SK-N-SH (cell line): ENCODE measurements at regions not wholly inside any gene's neighbourhood (a gene's known extent, or its start where the extent isn't known, plus 50 kb on each side); places are given as distances from the start of the nearest gene placed in this dataset.

ENCODE experiments used
- CTCF ChIA-PET: fragments of 300-600, 350-600 bp; formaldehyde crosslinking; extraction: SDS; loops from one replicate; lab custom pipeline; 2021; lab: Yijun Ruan, JAX
- POLR2A ChIA-PET: fragments of 350-600 bp; sonication (Branson Sonifier 250); formaldehyde crosslinking; extraction: SDS; loops from one replicate; lab custom pipeline; 2020; ENCODE audit warnings: antibody characterized with exemption, inconsistent platforms; lab: Yijun Ruan, JAX
- DNase-seq: peaks from one replicate; pipeline ENCODE4 v3.0.0; 2012
- H2AFZ ChIP-seq: fragments of 200-600 bp; sonication (generic); 2 replicates; pipeline ENCODE4 v1.8.1; 2016; ENCODE audit warnings: antibody characterized with exemption, mild to moderate bottlenecking, low read depth
- H3F3A ChIP-seq: fragments of 200-600 bp; sonication (generic); replicated peaks from 2 replicates; pipeline ENCODE3; 2016; ENCODE audit warnings: antibody characterized with exemption, mild to moderate bottlenecking; ENCODE audit not compliant: insufficient read depth
- H3K27ac ChIP-seq, 2 experiments: fragments of 200-500 bp in 1 of 2; fragments of 200-600 bp in 1 of 2; sonication (Bioruptor generic) in 1 of 2; sonication (generic), shearing (Covaris generic) in 1 of 2; 2 replicates each; pipeline versions ENCODE4 v1.5.1 to v1.6.1; 2014 to 2016; ENCODE audit warnings: low read depth in 2 of 2, inconsistent platforms in 1 of 2, low read length in 1 of 2, mild to moderate bottlenecking in 1 of 2, mixed read lengths in 1 of 2
- H3K27me3 ChIP-seq: fragments of 200-600 bp; sonication (generic), shearing (Covaris generic); 2 replicates; pipeline ENCODE4 v1.6.1; 2016; ENCODE audit warnings: mixed run types; ENCODE audit not compliant: insufficient read depth
- H3K36me3 ChIP-seq, 2 experiments: fragments of 200-500 bp in 1 of 2; fragments of 200-600 bp in 1 of 2; sonication (Bioruptor generic) in 1 of 2; sonication (generic) in 1 of 2; replicated peaks in 1 of 2; 2 replicates each; pipeline versions ENCODE3 to v1.5.1; 2014 to 2016; ENCODE audit warnings: low read length in 1 of 2, mild to moderate bottlenecking in 1 of 2; ENCODE audit not compliant: insufficient read depth in 2 of 2, control insufficient read depth in 1 of 2
- H3K4me1 ChIP-seq, 2 experiments: fragments of 200-500 bp in 1 of 2; fragments of 200-600 bp in 1 of 2; sonication (Bioruptor generic) in 1 of 2; sonication (generic), shearing (Covaris generic) in 1 of 2; 2 replicates each; pipeline versions ENCODE4 v1.5.1 to v1.6.1; 2014 to 2016; ENCODE audit warnings: low read depth in 1 of 2, low read length in 1 of 2, mixed run types in 1 of 2; ENCODE audit not compliant: insufficient read depth in 2 of 2, control insufficient read depth in 1 of 2
- H3K4me2 ChIP-seq: fragments of 200-600 bp; sonication (generic), shearing (Covaris generic); 2 replicates; pipeline ENCODE4 v1.6.1; 2017; ENCODE audit warnings: mixed run types
- H3K4me3 ChIP-seq, 2 experiments: fragments of 200-500 bp in 1 of 2; fragments of 200-600 bp in 1 of 2; sonication (Bioruptor generic) in 1 of 2; sonication (generic), shearing (Covaris generic) in 1 of 2; 2 replicates each; pipeline versions ENCODE4 v1.5.1 to v1.8.1; 2014 to 2016; ENCODE audit warnings: low read depth in 2 of 2, inconsistent platforms in 1 of 2, low read length in 1 of 2, mild to moderate bottlenecking in 1 of 2, mixed read lengths in 1 of 2, moderate library complexity in 1 of 2
- H3K79me2 ChIP-seq: fragments of 200-600 bp; sonication (generic); 2 replicates; pipeline ENCODE4 v1.8.1; 2017; ENCODE audit warnings: mild to moderate bottlenecking; ENCODE audit not compliant: insufficient read depth
- H3K9ac ChIP-seq: fragments of 200-600 bp; sonication (generic); 2 replicates; pipeline ENCODE4 v1.6.1; 2017; ENCODE audit warnings: mixed run types
- H3K9me2 ChIP-seq: fragments of 200-600 bp; sonication (generic); 2 replicates; pipeline ENCODE4 v1.6.1; 2017; ENCODE audit warnings: mixed run types
- H3K9me3 ChIP-seq: fragments of 200-600 bp; sonication (generic); 2 replicates; pipeline ENCODE4 v1.6.1; 2017; ENCODE audit warnings: mixed run types, mild to moderate bottlenecking, moderate library complexity
- H4K20me1 ChIP-seq: fragments of 200-600 bp; sonication (generic); 2 replicates; pipeline ENCODE4 v1.6.1; 2017; ENCODE audit warnings: mild to moderate bottlenecking, mixed run types; ENCODE audit not compliant: insufficient read depth
- ELF1 ChIP-seq: IDR thresholded peaks from 2 replicates; pipeline ENCODE4 v1.4.0; 2012
- EP300 ChIP-seq, 2 experiments: IDR thresholded peaks; 2 replicates each; pipeline versions ENCODE4 v1.4.0 to v1.6.1; 2012; ENCODE audit warnings: borderline replicate concordance in 1 of 2, low read depth in 1 of 2, low read length in 1 of 2
- FOXM1 ChIP-seq: IDR thresholded peaks from 2 replicates; pipeline ENCODE4 v1.4.0; 2012; ENCODE audit warnings: low read depth, mild to moderate bottlenecking
- GABPA ChIP-seq: IDR thresholded peaks from 2 replicates; pipeline ENCODE4 v1.4.0; 2012; ENCODE audit warnings: low read depth, mild to moderate bottlenecking
- JUND ChIP-seq: IDR thresholded peaks from 2 replicates; pipeline ENCODE4 v1.4.0; 2012
- MXI1 ChIP-seq: IDR thresholded peaks from 2 replicates; pipeline ENCODE4 v1.6.1; 2012; ENCODE audit warnings: mild to moderate bottlenecking, low read depth, low read length, improper control_type of control experiment
- NFIC ChIP-seq: IDR thresholded peaks from 2 replicates; pipeline ENCODE4 v1.4.0; 2012; ENCODE audit warnings: borderline replicate concordance
- POLR2AphosphoS5 ChIP-seq: IDR thresholded peaks from 2 replicates; pipeline ENCODE4 v1.6.1; 2012; ENCODE audit warnings: low read depth, low read length
- RFX5 ChIP-seq: IDR thresholded peaks from 2 replicates; pipeline ENCODE4 v1.6.1; 2012; ENCODE audit warnings: mild to moderate bottlenecking, improper control_type of control experiment, low read length
- RXRA ChIP-seq: IDR thresholded peaks from 2 replicates; pipeline ENCODE4 v1.4.0; 2012; ENCODE audit warnings: low read depth, mild to moderate bottlenecking, borderline replicate concordance
- SMC3 ChIP-seq: IDR thresholded peaks from 2 replicates; pipeline ENCODE4 v1.6.1; 2012; ENCODE audit warnings: low read depth, low read length, improper control_type of control experiment
- YY1 ChIP-seq: IDR thresholded peaks from 2 replicates; pipeline ENCODE4 v1.4.0; 2012; ENCODE audit warnings: low read depth, mild to moderate bottlenecking
- WGBS: methylation state at CpG from one replicate; pipeline ENCODE4 v1.1.6; 2017; ENCODE audit warnings: low lambda C conversion rate; 5-methylcytosine and 5-hydroxymethylcytosine counted together
- TF ChIP-seq, protein P1 (sequence below): IDR thresholded peaks from 2 replicates; pipeline ENCODE4 v1.4.0; 2012; ENCODE audit warnings: low read depth
- TF ChIP-seq, protein P2 (sequence below): fragments of 150-350 bp; IDR thresholded peaks from 2 replicates; pipeline ENCODE4 v1.6.1; 2017; ENCODE audit warnings: antibody characterized with exemption, low read length, low read depth, borderline replicate concordance
- TF ChIP-seq, protein P3 (sequence below): fragments of 200-600 bp; sonication (generic); IDR thresholded peaks from 2 replicates; pipeline ENCODE4 v1.6.1; 2017; ENCODE audit warnings: antibody characterized with exemption, mild to moderate bottlenecking, moderate library complexity
- TF ChIP-seq, protein P4 (sequence below): IDR thresholded peaks from 2 replicates; pipeline ENCODE4 v1.6.1; 2012; ENCODE audit warnings: mild to moderate bottlenecking, low read depth, low read length, moderate library complexity

DNA sequence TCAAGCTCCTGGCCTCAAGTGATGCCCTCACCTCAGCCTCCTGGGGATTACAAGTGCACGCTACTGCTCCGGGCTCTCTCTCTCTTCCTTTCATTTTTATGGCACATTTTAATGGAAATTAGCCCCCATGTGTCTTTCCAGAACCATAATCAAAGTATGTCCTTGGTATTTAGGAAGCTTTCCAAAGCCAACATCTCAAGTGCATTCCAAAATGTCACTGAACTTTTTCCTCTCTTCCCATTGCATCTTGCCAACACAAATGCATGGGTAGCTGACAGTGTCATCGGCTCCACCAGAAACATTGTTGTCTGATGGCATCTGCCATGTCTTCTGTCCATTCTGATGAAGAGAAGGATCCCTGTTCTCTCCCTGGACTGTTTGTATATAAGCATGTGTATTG is 90.5 kb upstream of the ANXA1 start:
- WGBS = 43% methylated on average over 3 of the region's 3 CpGs
- Histone ChIP-seq H3K79me2 (no peaks in the 10 kb centered on the region), H3K4me3 (no peak overlapping the region), H3K36me3 (no peaks in the 10 kb centered on the region), H3F3A (no peaks in the 10 kb centered on the region), H2AFZ (no peak overlapping the region), H4K20me1 (no peaks in the 10 kb centered on the region), H3K9ac (no peak overlapping the region), H3K9me2 (peaks cover 4% of the 10 kb centered on the region; the same call in 1 of the 2 replicates), H3K27me3 (peaks cover 40% of the 10 kb centered on the region; the same call in 1 of the 2 replicates), H3K9me3 (no peaks in the 10 kb centered on the region), H3K4me2 (no peak overlapping the region), H3K4me1 (no peaks in the 10 kb centered on the region), H3K27ac (no peak overlapping the region)
- no peak for DNase-seq
- TF ChIP-seq, protein P1, sequence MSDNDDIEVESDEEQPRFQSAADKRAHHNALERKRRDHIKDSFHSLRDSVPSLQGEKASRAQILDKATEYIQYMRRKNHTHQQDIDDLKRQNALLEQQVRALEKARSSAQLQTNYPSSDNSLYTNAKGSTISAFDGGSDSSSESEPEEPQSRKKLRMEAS = no peak
- no peak for TF ChIP-seq SMC3
- no peak for TF ChIP-seq YY1
- TF ChIP-seq, protein P2, sequence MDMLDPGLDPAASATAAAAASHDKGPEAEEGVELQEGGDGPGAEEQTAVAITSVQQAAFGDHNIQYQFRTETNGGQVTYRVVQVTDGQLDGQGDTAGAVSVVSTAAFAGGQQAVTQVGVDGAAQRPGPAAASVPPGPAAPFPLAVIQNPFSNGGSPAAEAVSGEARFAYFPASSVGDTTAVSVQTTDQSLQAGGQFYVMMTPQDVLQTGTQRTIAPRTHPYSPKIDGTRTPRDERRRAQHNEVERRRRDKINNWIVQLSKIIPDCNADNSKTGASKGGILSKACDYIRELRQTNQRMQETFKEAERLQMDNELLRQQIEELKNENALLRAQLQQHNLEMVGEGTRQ = no peak
- no peak for TF ChIP-seq JUND
- no peak for TF ChIP-seq ELF1
- no peak for TF ChIP-seq RXRA
- no peak for TF ChIP-seq EP300 (IDR thresholded peaks at IDR 0.05; ENCODE audit: borderline replicate concordance in 1 of 2, low read depth in 1 of 2, low read length in 1 of 2)
- no peak for TF ChIP-seq NFIC
- CTCF ChIA-PET = interaction anchor here (1.6 kb wide), 1 partner anchor 38 kb away, joined by 4 read pairs; no protein-coding TSS in a partner anchor
- POLR2A ChIA-PET = no interaction called here

DNA sequence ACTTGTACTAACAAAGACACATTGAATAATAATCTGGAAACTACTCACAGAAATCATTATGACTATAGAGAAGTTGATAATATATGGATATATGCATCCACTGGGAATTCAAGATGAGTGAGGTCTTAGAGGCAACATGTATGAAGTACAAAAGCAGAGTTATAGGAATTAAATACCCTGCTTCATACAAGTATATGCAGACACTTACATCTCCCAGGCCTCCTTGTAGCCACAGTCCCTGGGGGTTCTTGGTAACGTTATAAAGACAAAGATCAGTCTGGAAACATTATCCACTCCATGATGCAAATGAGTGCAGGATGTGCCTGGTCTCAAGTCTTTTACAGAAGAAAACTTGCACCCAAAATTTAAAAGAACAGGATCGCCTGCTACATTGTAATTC is 92.4 kb upstream of the ANXA1 start:
- WGBS = 9% methylated on average over 2 of the region's 2 CpGs
- DNase-seq = no peak
- Histone ChIP-seq H4K20me1 (no peaks in the 10 kb centered on the region), H2AFZ (no peak overlapping the region), H3K36me3 (no peaks in the 10 kb centered on the region), H3K4me1 (no peaks in the 10 kb centered on the region), H3K9me2 (peaks cover 4% of the 10 kb centered on the region; the same call in 1 of the 2 replicates), H3K9ac (no peak overlapping the region), H3F3A (no peaks in the 10 kb centered on the region), H3K4me3 (no peak overlapping the region), H3K79me2 (no peaks in the 10 kb centered on the region), H3K27ac (no peak overlapping the region), H3K4me2 (no peak overlapping the region), H3K27me3 (peaks cover 33% of the 10 kb centered on the region; the same call in 1 of the 2 replicates), H3K9me3 (no peaks in the 10 kb centered on the region)
- ChIA-PET POLR2A (no interaction called here), CTCF (no interaction called here)
- TF ChIP-seq GABPA = no peak
- TF ChIP-seq, protein P2 = no peak
- no peak for TF ChIP-seq SMC3
- TF ChIP-seq, protein P3, sequence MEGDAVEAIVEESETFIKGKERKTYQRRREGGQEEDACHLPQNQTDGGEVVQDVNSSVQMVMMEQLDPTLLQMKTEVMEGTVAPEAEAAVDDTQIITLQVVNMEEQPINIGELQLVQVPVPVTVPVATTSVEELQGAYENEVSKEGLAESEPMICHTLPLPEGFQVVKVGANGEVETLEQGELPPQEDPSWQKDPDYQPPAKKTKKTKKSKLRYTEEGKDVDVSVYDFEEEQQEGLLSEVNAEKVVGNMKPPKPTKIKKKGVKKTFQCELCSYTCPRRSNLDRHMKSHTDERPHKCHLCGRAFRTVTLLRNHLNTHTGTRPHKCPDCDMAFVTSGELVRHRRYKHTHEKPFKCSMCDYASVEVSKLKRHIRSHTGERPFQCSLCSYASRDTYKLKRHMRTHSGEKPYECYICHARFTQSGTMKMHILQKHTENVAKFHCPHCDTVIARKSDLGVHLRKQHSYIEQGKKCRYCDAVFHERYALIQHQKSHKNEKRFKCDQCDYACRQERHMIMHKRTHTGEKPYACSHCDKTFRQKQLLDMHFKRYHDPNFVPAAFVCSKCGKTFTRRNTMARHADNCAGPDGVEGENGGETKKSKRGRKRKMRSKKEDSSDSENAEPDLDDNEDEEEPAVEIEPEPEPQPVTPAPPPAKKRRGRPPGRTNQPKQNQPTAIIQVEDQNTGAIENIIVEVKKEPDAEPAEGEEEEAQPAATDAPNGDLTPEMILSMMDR = no peak
- TF ChIP-seq, protein P1 = no peak
- no peak for TF ChIP-seq NFIC
- no peak for TF ChIP-seq ELF1
- TF ChIP-seq POLR2AphosphoS5 = no peak
- TF ChIP-seq, protein P4, sequence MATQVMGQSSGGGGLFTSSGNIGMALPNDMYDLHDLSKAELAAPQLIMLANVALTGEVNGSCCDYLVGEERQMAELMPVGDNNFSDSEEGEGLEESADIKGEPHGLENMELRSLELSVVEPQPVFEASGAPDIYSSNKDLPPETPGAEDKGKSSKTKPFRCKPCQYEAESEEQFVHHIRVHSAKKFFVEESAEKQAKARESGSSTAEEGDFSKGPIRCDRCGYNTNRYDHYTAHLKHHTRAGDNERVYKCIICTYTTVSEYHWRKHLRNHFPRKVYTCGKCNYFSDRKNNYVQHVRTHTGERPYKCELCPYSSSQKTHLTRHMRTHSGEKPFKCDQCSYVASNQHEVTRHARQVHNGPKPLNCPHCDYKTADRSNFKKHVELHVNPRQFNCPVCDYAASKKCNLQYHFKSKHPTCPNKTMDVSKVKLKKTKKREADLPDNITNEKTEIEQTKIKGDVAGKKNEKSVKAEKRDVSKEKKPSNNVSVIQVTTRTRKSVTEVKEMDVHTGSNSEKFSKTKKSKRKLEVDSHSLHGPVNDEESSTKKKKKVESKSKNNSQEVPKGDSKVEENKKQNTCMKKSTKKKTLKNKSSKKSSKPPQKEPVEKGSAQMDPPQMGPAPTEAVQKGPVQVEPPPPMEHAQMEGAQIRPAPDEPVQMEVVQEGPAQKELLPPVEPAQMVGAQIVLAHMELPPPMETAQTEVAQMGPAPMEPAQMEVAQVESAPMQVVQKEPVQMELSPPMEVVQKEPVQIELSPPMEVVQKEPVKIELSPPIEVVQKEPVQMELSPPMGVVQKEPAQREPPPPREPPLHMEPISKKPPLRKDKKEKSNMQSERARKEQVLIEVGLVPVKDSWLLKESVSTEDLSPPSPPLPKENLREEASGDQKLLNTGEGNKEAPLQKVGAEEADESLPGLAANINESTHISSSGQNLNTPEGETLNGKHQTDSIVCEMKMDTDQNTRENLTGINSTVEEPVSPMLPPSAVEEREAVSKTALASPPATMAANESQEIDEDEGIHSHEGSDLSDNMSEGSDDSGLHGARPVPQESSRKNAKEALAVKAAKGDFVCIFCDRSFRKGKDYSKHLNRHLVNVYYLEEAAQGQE = no peak
- no peak for TF ChIP-seq FOXM1
- TF ChIP-seq YY1 = no peak
- TF ChIP-seq RFX5 = no peak
- TF ChIP-seq MXI1 = no peak
